Daoy (cell line): ENCODE measurements at regions not wholly inside any gene's neighbourhood (a gene's known extent, or its start where the extent isn't known, plus 50 kb on each side); places are given as distances from the start of the nearest gene placed in this dataset.

Experiments
- DNase-seq: peaks from one replicate; pipeline ENCODE4 v3.0.0-alpha.2; 2015; ENCODE audit warnings: low read depth

GRCh38 chr1:228919914-228920313 lies 184.6 kb downstream of the RHOU start:
- DNase-seq, result no peak

DNA sequence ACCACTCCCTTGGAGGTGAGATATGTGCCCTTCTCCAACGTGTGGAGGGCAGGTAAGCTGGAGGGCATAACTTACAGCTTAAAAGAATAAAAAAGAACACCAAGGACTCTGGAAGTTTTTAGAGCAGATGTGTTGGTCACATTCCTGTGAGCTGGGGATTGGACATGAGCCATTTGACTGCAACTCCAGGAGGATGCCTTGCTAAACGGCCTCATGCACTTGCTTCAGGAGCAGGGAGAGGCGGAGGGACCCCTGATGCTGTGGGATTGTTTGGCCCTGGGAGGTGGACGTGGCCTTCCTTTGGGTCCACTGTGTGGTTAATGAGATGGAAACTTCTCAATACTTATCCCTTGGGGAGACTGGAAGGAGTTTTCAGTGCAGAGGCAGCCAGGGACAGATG lies 185.6 kb downstream of the RHOU start:
- DNase-seq, result peak; percentile 24

DNA sequence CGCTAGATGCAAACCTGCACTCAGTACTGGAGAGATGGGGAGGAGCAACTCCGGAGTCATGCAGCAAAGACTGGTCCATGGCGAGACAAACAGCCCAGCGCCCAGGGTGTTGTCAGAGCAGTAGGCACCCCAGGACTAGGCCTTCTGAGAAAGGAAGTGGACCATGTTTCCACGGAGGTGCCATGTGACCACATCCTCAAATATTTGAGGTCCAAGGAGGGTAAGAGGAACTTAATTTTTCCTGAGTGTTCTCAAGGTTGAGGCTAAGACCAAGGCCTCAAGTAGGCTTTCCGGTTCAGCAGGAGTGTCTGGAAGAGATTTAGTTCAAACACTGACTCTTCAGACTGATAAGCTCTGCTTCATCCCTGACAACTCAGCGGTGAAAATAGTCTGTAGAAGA lies 186.2 kb downstream of the RHOU start:
- no peak for DNase-seq

GRCh38 chr1:228922722-228923376 lies 187.6 kb downstream of the RHOU start:
- no peak for DNase-seq

GRCh38 chr1:228923973-228924686 lies 188.9 kb downstream of the RHOU start:
- DNase-seq, result no peak

DNA sequence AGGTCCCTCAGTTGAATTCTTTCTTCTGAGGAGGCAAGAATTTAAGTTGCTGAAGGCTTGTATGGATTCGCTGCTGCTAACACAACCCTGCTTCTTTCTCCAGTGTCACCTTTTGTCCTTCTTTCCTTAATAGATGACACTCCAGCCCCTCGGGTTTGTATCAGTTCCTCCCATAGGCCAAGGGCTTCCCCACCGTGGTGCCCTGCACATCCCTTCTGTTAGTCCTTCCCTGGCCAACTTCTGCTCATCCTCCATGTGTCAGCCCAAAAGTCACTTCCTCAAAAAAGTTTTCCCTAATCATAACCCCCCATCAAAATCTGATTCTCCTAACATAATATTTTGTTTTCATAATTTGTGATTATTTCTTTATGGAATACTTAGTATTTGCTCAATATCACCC lies 190.4 kb downstream of the RHOU start:
- no peak for DNase-seq

DNA sequence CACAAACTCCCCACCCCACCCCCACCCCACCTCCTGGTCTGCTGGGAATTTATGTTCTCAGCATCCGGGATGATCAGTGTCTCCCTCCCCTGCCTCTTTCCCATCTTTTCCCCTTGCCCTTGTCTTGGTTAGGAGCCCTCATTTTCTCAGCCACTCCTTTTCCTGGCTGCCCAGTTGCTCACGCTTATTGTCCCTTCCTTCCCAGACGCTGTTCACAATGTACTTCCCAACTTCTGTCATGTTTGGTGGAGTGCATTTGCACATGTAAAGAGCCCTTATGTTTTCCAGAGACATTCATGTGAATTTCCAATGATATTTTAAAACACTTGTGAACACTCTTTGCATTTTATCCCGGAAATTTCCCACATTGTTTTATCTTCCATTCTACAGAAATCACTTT lies 192.1 kb downstream of the RHOU start:
- no peak for DNase-seq

- no peak for DNase-seq
Measured at GRCh38 chr1:228927946-228928898, 192.9 kb downstream of the RHOU start.

GRCh38 chr1:228929476-228930027 lies 194.3 kb downstream of the RHOU start:
- no peak for DNase-seq

GRCh38 chr1:228930479-228930957 lies 195.2 kb downstream of the RHOU start:
- DNase-seq, result no peak

DNA sequence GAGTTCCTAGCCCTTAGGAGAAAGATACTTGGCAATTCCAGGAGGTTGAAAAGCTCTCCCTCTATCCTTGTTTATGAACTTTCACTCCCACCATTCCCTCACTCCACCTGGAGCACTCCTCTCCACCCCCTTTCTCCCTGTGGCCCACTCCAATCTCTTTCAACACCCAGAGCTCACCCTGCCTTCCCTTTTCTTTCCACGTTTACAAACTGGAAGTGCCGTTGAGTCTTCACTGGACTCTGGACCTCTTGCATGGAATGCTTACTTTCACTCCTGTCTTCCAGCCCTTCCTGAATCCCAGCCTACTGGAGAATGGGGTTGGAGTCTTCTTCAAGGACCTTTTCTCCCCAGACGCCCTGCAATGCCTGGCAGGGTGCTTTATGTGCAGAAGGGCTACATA lies 198.5 kb downstream of the RHOU start:
- DNase-seq, result no peak

- no peak for DNase-seq
Measured at GRCh38 chr1:228935198-228935663, 200.0 kb downstream of the RHOU start.

DNA sequence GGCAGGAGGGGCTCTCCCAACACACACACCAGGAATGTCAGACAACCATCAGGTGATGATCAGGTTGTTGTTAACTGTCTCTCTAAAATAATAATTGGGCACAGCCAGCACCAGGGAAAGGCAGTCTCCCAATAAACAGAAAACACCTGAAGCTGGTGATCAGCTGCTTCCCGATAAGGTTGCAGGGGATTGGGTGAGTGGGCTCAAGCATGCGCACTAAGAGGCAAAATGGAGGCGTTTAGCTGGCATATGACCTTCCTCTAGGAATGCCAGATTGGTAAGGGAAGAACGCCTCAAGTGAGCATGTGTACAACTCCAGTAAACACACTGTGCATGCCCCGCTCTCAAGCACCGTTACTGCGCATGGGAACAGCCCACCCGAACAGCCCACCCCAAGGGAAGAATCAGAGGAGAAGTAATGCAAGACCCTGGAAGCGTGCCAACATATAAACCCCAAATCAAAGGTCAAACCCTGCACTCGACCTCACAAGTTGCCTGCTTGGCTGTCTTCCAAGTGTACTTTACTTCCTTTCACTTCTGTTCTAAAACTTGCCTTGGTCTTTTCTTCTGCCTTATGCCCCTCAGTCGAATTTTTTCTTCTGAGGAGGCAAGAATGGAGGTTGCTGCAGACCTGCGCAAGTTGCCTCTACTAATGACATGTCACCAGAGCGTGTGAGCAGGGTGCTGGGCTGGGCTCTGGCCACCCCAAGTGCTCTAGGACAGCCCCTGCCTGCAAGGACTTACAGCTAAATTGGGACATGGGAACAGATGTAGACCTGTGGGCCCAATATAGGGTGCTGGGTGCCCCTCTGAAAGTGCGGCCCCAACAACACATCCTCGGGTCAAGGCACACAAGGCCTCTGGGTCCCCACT lies 200.8 kb downstream of the RHOU start:
- no peak for DNase-seq

- no peak for DNase-seq
Measured at GRCh38 chr1:228936881-228937280, 201.6 kb downstream of the RHOU start.

DNA sequence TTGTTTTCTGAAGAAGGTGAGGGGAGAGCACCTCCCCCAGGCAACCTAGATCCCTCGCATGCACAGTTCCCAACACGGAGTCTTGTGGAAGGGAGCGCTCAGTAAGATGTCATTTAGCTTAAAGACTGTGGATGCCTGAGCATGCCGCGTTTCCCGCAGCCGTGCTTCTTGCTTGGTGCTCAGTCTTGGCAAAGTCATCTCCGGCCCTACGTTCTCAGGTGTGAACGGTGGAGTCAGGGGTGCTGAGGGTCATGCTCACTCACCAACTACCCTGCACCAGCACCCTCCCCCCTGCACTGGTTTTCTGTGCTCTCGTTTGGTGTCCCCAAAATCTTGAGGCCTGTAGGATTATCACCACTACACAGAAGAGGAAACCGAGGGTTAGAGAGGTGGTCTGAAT lies 202.1 kb downstream of the RHOU start:
- DNase-seq, result no peak

- no peak for DNase-seq
Measured at GRCh38 chr1:228937851-228938536, 202.7 kb downstream of the RHOU start.

- no peak for DNase-seq
Measured at GRCh38 chr1:228938537-228938901, 203.2 kb downstream of the RHOU start.

GRCh38 chr1:228939001-228939691 lies 203.9 kb downstream of the RHOU start:
- no peak for DNase-seq

DNA sequence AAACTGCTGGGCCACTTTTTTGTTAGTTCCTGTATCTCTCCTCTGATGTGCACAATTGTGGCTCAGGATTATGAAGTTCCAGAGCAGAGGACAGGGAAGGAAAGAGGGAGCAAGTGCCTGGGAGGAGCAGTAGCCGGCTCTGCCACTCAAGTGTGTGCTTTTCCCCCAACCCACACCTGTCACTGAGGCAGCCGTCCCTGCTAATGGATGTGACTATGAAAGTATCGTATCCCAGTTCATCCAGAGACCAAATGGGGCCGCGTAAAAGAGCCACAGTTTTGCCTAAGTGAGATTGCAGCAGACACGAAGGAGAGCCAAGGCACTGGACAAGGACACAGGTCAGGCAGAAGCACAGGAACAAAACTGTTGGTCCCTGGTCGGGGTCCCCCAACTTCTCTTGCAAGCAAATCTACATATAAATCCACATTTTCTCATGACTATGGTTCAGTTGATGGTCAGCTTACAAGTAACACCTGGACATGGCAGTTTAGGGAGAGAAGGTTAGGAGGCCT lies 204.7 kb downstream of the RHOU start:
- DNase-seq, result no peak

DNA sequence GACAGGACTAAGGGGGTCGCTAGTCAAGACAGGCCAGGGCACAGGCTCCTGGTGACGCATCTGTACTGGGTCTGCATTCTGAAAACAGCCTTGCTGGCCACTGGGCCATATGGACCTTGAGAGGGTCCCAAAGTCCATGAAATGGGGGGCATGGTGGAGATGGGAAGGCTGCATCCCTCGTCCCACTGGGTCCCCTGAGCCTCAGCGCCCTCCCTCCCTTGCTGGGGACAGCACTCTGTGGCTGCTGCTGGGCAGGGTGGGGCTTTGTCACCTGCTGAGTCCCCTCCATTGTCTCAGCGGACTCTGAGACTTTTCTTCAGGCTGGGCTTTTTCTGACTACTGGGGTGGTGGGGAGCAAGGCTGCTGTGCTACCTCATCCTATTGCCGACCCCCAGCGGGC lies 205.2 kb downstream of the RHOU start:
- DNase-seq, result no peak
